GM19463 (cell line): ENCODE measurements at regions not wholly inside any gene's neighbourhood (a gene's known extent, or its start where the extent isn't known, plus 50 kb on each side); places are given as distances from the start of the nearest gene placed in this dataset.
"Not testable (repeated sequence)": the region's sequence is repeated elsewhere in the genome, so short reads cannot be mapped to it uniquely, and the experiment has no call there.

ENCODE experiments used
- ATAC-seq: cut with Tn5 transposase; IDR thresholded peaks from one replicate; pipeline ENCODE4 v1.9.1; 2021; ENCODE audit warnings: mild to moderate bottlenecking, moderate library complexity; ENCODE audit not compliant: unreplicated experiment

GRCh38 chr6:79810185-79810705 lies 137.1 kb downstream of the ELOVL4 start:
- no peak for ATAC-seq

GRCh38 chr6:79808921-79809320 lies 138.4 kb downstream of the ELOVL4 start:
- no peak for ATAC-seq

- not testable (repeated sequence) for ATAC-seq
Measured at GRCh38 chr6:79806661-79807060, 140.7 kb downstream of the ELOVL4 start.

- ATAC-seq, result no peak
Measured at GRCh38 chr6:79804732-79805131, 142.6 kb downstream of the ELOVL4 start.

GRCh38 chr6:79803917-79804316 lies 143.4 kb downstream of the ELOVL4 start:
- no peak for ATAC-seq

- no peak for ATAC-seq
Measured at GRCh38 chr6:79802657-79803300, 144.6 kb downstream of the ELOVL4 start.

GRCh38 chr6:79801362-79801761 lies 146.0 kb downstream of the ELOVL4 start:
- no peak for ATAC-seq

- no peak for ATAC-seq
Measured at GRCh38 chr6:79798841-79799240, 148.5 kb downstream of the ELOVL4 start.

GRCh38 chr6:79797912-79798311 lies 149.4 kb downstream of the ELOVL4 start:
- ATAC-seq, result no peak

- ATAC-seq, result no peak
Measured at GRCh38 chr6:79797163-79797764, 150.1 kb downstream of the ELOVL4 start.

- no peak for ATAC-seq
Measured at GRCh38 chr6:79796197-79796596, 151.2 kb downstream of the ELOVL4 start.

GRCh38 chr6:79789896-79790295 lies 157.5 kb downstream of the ELOVL4 start:
- ATAC-seq, result no peak

GRCh38 chr6:79788756-79789155 lies 157.6 kb downstream of the SH3BGRL2 start:
- no peak for ATAC-seq

- ATAC-seq, result no peak
Measured at GRCh38 chr6:79787626-79788025, 156.5 kb downstream of the SH3BGRL2 start.

GRCh38 chr6:79784395-79784753 lies 153.2 kb downstream of the SH3BGRL2 start:
- no peak for ATAC-seq

- ATAC-seq, result no peak
Measured at GRCh38 chr6:79783670-79784394, 152.7 kb downstream of the SH3BGRL2 start.

GRCh38 chr6:79782792-79783580 lies 151.9 kb downstream of the SH3BGRL2 start:
- no peak for ATAC-seq

GRCh38 chr6:79781916-79782315 lies 150.8 kb downstream of the SH3BGRL2 start:
- no peak for ATAC-seq

- no peak for ATAC-seq
Measured at GRCh38 chr6:79780881-79781280, 149.8 kb downstream of the SH3BGRL2 start.

- ATAC-seq, result no peak
Measured at GRCh38 chr6:79778816-79779215, 147.7 kb downstream of the SH3BGRL2 start.
